ENCODE measurements at regions not wholly inside any gene's neighbourhood (a gene's known extent, or its start where the extent isn't known, plus 50 kb on each side); places are given as distances from the start of the nearest gene placed in this dataset.

GRCh38 chr18:61237529-61237928, 95.7 kb upstream of the CDH20 start:
- Histone ChIP-seq H3K4me2 (replicated peaks; ENCODE audit: extremely low read depth, low read length, poor library complexity, severe bottlenecking) (no peak overlapping the region), H3K27ac (ENCODE audit: low read depth in 1 of 2, low read length in 2 of 2) (no peak overlapping the region), H3K4me1 (ENCODE audit: control insufficient read depth in 1 of 2, insufficient read depth in 2 of 2, low read length in 2 of 2) (no peaks in the 10 kb centered on the region), H3K36me3 (replicated peaks in 1 of 2; ENCODE audit: control insufficient read depth in 1 of 2, insufficient read depth in 2 of 2, low read length in 2 of 2) (no peaks in the 10 kb centered on the region), H3K4me3 (replicated peaks in 1 of 3; ENCODE audit: low read depth in 2 of 3, low read length in 3 of 3) (no peak overlapping the region), H4K20me1 (ENCODE audit: insufficient read depth, low read length) (no peaks in the 10 kb centered on the region), H3K27me3 (ENCODE audit: control insufficient read depth in 2 of 2, insufficient read depth in 2 of 2, low read length in 2 of 2) (no peaks in the 10 kb centered on the region), H3K79me2 (ENCODE audit: insufficient read depth, low read length) (no peaks in the 10 kb centered on the region), H3K9me3 (replicated peaks in 1 of 2; ENCODE audit: control insufficient read depth in 1 of 2, insufficient read depth in 1 of 2, low read length in 2 of 2) (peaks cover 0 to 4% of the 10 kb centered on the region in 2 donors), H2AFZ (ENCODE audit: insufficient read depth, low read depth, low read length, poor library complexity, severe bottlenecking) (no peak overlapping the region), H3K9ac (ENCODE audit: insufficient read depth, low read length, poor library complexity, severe bottlenecking) (no peak overlapping the region)
- intact Hi-C loops (cut with micrococcal nuclease), result no loop called here
- Mint-ChIP-seq H3K36me3 (no peaks in the 10 kb centered on the region), H3K27me3 (ENCODE audit: low read depth in 3 of 3) (no peaks in the 10 kb centered on the region), H3K9me3 (peaks cover 0 to 5% (median 1%) of the 10 kb centered on the region in 7 donors), H3K27ac (no peak overlapping the region), H3K4me3 (no peak overlapping the region), H3K4me1 (no peaks in the 10 kb centered on the region)
- WGBS (ENCODE audit: insufficient coverage), result 85% methylated on average over 5 of the region's 7 CpGs
- DNase-seq, result no peak
- TF ChIP-seq, protein P1, sequence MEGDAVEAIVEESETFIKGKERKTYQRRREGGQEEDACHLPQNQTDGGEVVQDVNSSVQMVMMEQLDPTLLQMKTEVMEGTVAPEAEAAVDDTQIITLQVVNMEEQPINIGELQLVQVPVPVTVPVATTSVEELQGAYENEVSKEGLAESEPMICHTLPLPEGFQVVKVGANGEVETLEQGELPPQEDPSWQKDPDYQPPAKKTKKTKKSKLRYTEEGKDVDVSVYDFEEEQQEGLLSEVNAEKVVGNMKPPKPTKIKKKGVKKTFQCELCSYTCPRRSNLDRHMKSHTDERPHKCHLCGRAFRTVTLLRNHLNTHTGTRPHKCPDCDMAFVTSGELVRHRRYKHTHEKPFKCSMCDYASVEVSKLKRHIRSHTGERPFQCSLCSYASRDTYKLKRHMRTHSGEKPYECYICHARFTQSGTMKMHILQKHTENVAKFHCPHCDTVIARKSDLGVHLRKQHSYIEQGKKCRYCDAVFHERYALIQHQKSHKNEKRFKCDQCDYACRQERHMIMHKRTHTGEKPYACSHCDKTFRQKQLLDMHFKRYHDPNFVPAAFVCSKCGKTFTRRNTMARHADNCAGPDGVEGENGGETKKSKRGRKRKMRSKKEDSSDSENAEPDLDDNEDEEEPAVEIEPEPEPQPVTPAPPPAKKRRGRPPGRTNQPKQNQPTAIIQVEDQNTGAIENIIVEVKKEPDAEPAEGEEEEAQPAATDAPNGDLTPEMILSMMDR (IDR thresholded peaks at IDR 0.05), result no peak

- intact Hi-C loops (cut with micrococcal nuclease), result no loop called here
- DNase-seq, result no peak
- Mint-ChIP-seq H3K27ac (no peak overlapping the region), H3K4me1 (no peaks in the 10 kb centered on the region), H3K9me3 (peaks cover 0 to 5% (median 2%) of the 10 kb centered on the region in 7 donors), H3K36me3 (no peaks in the 10 kb centered on the region), H3K4me3 (no peak overlapping the region), H3K27me3 (ENCODE audit: low read depth in 3 of 3) (peaks cover 0 to 1% (median 0%) of the 10 kb centered on the region in 3 donors)
- WGBS (ENCODE audit: insufficient coverage), result 79% methylated on average over 2 of the region's 5 CpGs
- no peaks in the 10 kb centered on the region for H3K4me1 ChIP-seq (ENCODE audit: control insufficient read depth in 1 of 2, insufficient read depth in 2 of 2, low read length in 2 of 2)
- H4K20me1 ChIP-seq (ENCODE audit: insufficient read depth, low read length), result no peaks in the 10 kb centered on the region
- TF ChIP-seq, protein P1 (IDR thresholded peaks at IDR 0.05), result no peak
- no peak overlapping the region for H2AFZ ChIP-seq (ENCODE audit: insufficient read depth, low read depth, low read length, poor library complexity, severe bottlenecking)
- H3K9me3 ChIP-seq (replicated peaks in 1 of 2; ENCODE audit: control insufficient read depth in 1 of 2, insufficient read depth in 1 of 2, low read length in 2 of 2), result peaks cover 0 to 4% of the 10 kb centered on the region in 2 donors
- H3K79me2 ChIP-seq (ENCODE audit: insufficient read depth, low read length), result no peaks in the 10 kb centered on the region
- H3K36me3 ChIP-seq (replicated peaks in 1 of 2; ENCODE audit: control insufficient read depth in 1 of 2, insufficient read depth in 2 of 2, low read length in 2 of 2), result no peaks in the 10 kb centered on the region
- no peak overlapping the region for H3K4me2 ChIP-seq (replicated peaks; ENCODE audit: extremely low read depth, low read length, poor library complexity, severe bottlenecking)
- no peak overlapping the region for H3K9ac ChIP-seq (ENCODE audit: insufficient read depth, low read length, poor library complexity, severe bottlenecking)
- H3K27me3 ChIP-seq (ENCODE audit: control insufficient read depth in 2 of 2, insufficient read depth in 2 of 2, low read length in 2 of 2), result no peaks in the 10 kb centered on the region
- no peak overlapping the region for H3K4me3 ChIP-seq (replicated peaks in 1 of 3; ENCODE audit: low read depth in 2 of 3, low read length in 3 of 3)
- H3K27ac ChIP-seq (ENCODE audit: low read depth in 1 of 2, low read length in 2 of 2), result no peak overlapping the region
These were observed 94.2 kb upstream of the CDH20 start for GRCh38 chr18:61239051-61239450.
